ENCODE measurements at regions not wholly inside any gene's neighbourhood (a gene's known extent, or its start where the extent isn't known, plus 50 kb on each side); places are given as distances from the start of the nearest gene placed in this dataset.
"Not testable (repeated sequence)": the region's sequence is repeated elsewhere in the genome, so short reads cannot be mapped to it uniquely, and the experiment has no call there.

- DNase-seq: no peak
Measured at GRCh38 chr2:122749405-122749804, 994.0 kb downstream of the TSN start.

DNA sequence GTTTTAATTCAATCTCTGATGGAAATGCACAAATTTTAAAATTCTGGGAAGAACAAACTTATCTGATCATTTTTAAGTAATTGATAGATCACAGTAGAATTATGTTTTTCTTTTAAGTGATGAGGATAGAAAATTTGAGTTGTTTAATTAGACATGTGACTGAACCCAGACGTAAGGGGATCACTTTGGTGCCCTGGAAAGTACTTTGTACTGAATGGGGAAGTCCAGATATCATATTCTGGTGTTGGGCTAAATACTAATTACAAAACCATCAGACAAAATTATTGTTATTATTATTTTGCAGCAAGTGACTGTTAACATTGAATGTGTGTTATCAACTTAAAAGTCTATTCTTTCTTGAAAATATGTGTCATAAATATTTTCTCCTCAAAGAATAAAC lies 994.6 kb downstream of the TSN start:
- DNase-seq: no peak

- no peak for DNase-seq
Measured at GRCh38 chr2:122750808-122751207, 995.4 kb downstream of the TSN start.

GRCh38 chr2:122753336-122753735 lies 997.9 kb downstream of the TSN start:
- DNase-seq: no peak

GRCh38 chr2:122754561-122754960 lies 999.1 kb downstream of the TSN start:
- no peak for DNase-seq

DNA sequence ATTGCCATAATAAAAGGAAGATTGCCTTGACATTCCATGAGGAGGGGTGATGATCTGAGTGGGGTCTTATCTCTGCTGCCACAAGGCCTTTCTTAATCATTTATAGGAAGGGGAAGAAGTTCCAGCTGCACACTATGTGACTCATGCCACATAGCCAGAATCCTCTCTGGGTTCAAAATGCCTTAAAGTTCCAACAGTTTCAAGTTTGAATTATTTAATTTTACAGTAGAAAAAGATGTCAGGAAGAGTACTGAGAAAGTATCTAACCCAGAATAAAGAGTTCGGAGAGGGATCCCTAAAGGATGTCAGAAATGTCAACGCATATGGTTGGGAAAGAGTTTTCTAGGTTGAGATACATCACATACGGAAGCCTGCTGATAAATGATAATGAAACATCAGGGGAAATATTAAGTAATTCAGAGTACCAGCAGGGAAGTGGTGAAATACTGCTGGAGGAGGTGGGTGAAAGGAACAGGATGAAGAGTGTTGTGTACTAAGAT lies 999.9 kb downstream of the TSN start:
- no peak for DNase-seq

DNA sequence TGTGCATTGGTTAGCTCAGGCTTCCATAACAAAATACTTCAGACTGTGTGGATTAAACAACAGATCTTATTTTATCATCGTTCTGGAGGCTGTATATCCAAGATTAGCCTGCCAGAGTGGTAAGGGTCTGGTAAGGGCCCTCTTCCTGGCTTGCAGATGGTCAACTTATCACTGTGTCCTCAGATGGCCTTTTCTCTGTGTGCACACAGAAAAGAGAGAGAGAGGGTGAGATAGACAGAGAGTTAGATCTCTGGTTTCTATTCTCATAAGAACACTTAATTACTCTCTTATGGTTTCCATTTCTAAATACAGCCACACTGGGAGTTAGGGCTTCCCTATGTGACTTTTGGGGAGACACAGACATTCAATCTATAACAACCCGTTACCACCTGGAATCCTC lies 1003.5 kb downstream of the TSN start:
- DNase-seq: no peak

- DNase-seq: no peak
Measured at GRCh38 chr2:122764014-122764413, 1008.6 kb downstream of the TSN start.

DNA sequence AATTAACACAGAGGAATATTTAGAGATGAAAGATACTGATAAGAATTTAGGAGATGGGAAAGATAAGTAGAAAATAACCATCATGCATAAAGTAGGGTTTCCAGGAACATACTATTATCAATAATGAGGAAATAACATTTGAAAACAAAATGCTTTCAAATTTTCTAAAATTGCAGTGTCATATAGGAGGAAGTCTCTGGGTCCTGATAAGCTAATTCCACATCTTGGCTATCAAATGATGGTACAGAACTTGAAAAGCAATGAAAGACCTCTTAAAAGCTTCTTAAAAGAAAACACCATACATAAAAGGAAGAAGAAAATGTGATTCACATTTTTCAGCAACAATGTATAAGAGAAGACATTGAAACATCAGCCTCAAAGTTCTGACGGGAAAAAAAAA lies 1024.8 kb downstream of the TSN start:
- no peak for DNase-seq

DNA sequence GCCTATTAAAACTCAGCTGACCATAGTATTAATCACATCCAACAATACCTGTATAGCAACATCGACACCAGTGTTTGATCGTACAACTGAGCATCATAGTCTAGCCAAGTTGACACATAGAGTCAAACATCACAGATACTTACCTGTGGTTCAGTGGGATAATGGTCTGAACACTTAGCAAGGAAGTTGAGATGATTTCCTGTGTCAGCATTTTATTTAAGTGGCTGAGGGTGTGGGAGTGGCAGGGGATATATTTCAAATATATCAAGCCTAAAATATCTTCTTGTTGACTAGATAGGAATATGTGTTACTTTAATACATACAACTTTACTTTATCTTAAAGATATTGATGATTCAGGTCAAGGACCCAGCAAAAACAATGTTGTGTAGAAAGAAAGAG lies 1038.6 kb downstream of the TSN start:
- DNase-seq: no peak

GRCh38 chr2:122795763-122796162 lies 1040.3 kb downstream of the TSN start:
- no peak for DNase-seq

- no peak for DNase-seq
Measured at GRCh38 chr2:122799391-122799790, 1043.9 kb downstream of the TSN start.

DNA sequence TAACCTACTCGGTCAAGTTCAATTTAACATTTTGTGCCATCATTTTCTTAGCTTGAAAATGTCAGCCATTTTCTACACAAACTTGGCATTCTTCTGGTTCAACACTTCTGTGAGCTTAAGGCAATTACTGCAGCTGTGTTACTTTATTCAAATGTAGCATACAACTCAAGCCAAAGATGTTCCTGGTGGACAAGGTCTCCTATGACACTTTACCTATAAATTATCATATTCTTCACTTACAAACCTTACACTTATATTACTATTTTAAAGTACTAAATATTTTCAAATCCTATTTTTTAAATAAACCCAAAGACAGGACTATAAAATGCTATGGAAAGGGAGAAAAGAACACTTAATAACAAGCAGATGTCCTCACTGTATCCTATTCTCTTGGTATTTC lies 1045.3 kb downstream of the TSN start:
- no peak for DNase-seq

DNA sequence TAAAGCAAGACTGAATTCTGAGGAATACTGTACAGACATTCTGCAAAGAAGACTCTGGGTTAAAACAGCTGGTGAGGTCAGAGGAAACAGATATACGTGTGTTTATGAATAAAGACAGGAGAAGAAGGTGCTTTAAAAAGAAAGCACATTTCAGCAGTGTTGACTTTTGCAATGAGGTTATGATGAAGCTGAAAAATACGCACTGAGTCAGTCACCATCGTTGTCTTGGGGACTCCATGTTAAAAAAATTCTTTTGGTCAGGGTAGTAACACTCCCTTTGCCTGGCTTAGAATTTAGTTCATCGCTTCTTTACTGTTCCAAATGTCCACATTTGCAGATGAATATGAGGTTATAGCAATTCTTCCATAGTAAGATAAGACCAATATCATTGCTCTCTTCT lies 1049.0 kb downstream of the TSN start:
- no peak for DNase-seq

- no peak for DNase-seq
Measured at GRCh38 chr2:122805346-122805745, 1049.9 kb downstream of the TSN start.

DNA sequence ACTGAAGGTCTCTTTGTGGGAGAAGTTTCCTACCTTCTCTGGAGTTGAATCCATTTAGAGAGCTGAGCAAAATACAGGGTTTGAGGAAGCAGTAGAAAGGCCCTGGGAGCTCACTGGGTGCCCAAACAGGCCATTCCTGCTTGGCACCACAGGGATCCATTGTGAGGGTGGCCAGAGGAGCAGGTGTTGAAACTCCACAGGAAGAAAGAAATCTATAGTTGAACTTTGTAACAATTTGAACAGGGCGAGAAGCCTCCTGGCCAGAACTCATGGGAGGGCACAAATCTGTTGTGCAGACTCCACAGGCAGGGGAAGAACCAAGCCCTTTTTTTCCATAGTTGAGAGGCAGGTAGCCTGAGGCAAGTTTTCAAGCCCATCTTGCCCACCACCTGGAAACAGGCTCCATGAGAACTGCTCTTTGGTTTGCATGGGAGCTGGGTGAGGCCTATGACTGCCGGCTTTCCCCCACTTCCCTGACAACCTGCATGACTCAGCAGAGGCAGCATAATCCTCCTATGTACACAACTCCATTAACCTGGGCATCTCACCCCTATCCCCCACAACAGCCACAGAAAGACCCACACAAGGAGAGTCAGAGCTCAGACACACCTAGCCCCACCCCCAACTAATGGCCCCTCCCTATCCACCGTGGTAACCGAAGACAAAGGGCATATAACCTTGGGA lies 1053.0 kb downstream of the TSN start:
- DNase-seq: no peak

DNA sequence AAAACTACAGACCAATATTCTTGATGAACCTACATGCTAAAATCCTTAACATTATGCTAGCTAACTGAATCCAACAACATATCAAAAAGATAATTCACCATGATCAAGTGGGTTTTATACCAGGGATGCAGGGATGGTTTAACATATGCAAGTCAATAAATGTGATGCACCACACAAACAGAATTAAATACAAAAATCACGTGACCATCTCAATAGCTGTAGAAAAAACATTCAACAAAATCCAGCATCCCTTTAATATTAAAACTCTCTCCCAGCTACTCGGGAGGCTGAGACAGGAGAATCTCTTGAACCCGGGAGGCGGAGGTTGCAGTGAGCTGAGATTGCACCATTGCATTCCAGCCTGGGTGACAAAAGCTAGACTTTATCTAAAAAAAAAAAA lies 1056.8 kb downstream of the TSN start:
- not testable (repeated sequence) for DNase-seq

GRCh38 chr2:122815120-122815519 lies 1059.7 kb downstream of the TSN start:
- DNase-seq: no peak

DNA sequence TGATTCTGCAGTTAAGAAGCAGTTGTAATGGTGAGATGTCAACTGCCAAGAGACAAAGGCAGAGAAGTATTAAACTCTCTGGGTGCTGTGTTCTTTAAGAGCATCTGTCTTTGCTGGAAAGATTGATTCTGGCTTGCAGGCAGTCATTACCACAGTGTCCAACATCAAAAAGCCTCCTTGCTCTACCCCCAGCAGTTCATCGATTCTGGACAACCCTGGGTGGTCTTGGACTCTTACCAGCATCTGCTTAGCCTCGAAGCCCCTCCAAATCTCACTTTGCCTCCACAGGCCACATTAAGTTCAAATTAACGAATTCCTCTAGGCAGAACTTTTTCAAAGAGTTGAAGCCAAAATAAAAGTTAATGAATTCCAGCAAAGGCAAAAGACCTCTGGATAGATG lies 1061.4 kb downstream of the TSN start:
- DNase-seq: no peak

- no peak for DNase-seq
Measured at GRCh38 chr2:122822319-122822718, 1066.9 kb downstream of the TSN start.

DNA sequence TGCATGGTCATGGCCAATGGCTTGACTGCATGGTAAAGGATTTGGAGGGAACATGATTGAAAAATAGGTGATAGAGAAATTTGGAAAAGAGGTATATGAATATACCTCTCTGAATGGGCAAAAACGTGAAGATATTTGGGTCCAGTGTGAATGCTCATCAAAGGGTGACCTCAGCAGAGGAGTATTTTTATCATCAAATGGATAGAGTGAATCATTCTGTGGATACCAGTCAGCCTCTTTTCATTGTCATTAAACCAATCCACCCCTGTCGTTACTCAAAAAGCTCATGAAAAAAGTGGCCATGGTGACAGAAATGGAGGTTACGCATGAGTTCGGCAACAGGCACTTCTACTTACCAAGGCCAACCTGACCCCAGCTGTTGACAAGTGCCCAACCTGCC lies 1074.7 kb downstream of the TSN start:
- DNase-seq: no peak

DNA sequence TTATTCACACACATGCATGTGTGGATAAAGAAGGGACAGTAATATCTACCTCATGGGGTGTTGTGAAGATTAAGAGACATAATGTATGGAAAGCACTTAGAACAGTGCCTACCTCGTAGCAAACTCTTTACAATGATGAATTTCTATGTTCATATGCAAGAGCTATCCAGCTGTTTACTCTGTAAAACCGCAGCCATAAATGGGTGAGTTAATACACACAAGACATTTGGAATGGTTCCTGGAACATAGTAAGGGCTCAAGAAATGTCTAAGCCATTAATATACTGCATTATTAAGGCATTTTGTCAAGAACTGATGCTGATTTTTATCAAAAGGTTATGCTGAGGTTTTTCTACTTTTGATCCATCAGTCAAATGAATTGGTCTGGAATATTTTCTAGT lies 1076.2 kb downstream of the TSN start:
- peak in 1 of 2 experiments; percentile 6 for DNase-seq

GRCh38 chr2:122843503-122843902 lies 1088.1 kb downstream of the TSN start:
- no peak for DNase-seq

DNA sequence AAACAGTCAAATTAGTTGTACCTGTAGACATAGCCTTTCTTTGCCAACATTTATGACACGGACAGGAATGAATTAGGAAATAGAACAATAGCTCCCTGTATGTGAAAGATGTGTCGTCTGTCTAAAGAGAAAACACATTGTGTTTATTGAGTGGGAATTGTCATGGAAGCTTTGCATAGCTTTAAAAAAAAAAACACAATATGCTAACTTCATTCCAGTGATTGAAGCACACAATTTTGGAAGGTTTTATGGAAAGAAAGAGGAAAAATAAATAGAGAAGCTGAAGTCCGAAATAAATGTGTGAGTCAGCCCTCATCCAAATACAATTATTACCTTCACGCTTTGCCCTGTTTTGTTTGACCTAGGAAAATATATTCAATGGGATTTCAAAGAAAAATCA lies 1095.7 kb downstream of the TSN start:
- no peak for DNase-seq

GRCh38 chr2:122851972-122852531 lies 1096.6 kb downstream of the TSN start:
- DNase-seq: no peak
